B cell (primary cell): ENCODE measurements at regions not wholly inside any gene's neighbourhood (a gene's known extent, or its start where the extent isn't known, plus 50 kb on each side); places are given as distances from the start of the nearest gene placed in this dataset.

ENCODE experiments used
- ATAC-seq: fragments of 200-7000 bp; cut with Tn5 transposase; one replicate; pipeline ENCODE4 v1.10.0; 2021; ENCODE audit warnings: low read depth, mild to moderate bottlenecking, moderate number of reproducible peaks, moderate library complexity
- CTCF ChIA-PET: fragments of 350-600 bp; sonication (Branson Sonifier 250); formaldehyde crosslinking; loops from one replicate; lab custom pipeline; 2021; ENCODE audit warnings: antibody characterized with exemption, inconsistent platforms; lab: Charles Lee
- POLR2A ChIA-PET: fragments of 350-600 bp; sonication (Branson Sonifier 250); formaldehyde crosslinking; loops from one replicate; lab custom pipeline; 2021; ENCODE audit warnings: antibody characterized with exemption; lab: Charles Lee
- DNase-seq: peaks from one replicate; pipeline ENCODE4 v3.0.0; 2013
- H2AFZ ChIP-seq: 2 replicates; pipeline ENCODE4 v1.6.1; 2012; ENCODE audit warnings: mild to moderate bottlenecking, low read depth, low read length; ENCODE audit not compliant: insufficient read depth, poor library complexity, severe bottlenecking
- H3K27ac ChIP-seq, 2 donors: 1 replicate in 1 of 2; 2 replicates in 1 of 2; pipeline ENCODE4 v1.5.1; 2012 to 2013; ENCODE audit warnings: low read length in 2 of 2, mild to moderate bottlenecking in 2 of 2, moderate library complexity in 1 of 2
- H3K27me3 ChIP-seq, 4 experiments: fragments of 200-600 bp in 1 of 4; sonication (generic) in 1 of 4; replicated peaks in 1 of 4; 1 replicate in 2 of 4; 2 replicates in 2 of 4; pipeline versions ENCODE4 v1.6.1 to v1.7.0; 2013 to 2016; ENCODE audit warnings: low read length in 3 of 4, mild to moderate bottlenecking in 2 of 4, mixed read lengths in 1 of 4, moderate library complexity in 1 of 4; ENCODE audit not compliant: insufficient read depth in 4 of 4, control insufficient read depth in 3 of 4; ENCODE audit errors: control extremely low read depth in 1 of 4
- H3K36me3 ChIP-seq, 2 experiments: replicated peaks in 1 of 2; 1 replicate in 1 of 2; 2 replicates in 1 of 2; pipeline versions ENCODE4 v1.6.1 to v1.7.1; 2013; ENCODE audit warnings: low read length in 1 of 2; ENCODE audit not compliant: insufficient read depth in 2 of 2, control insufficient read depth in 1 of 2; ENCODE audit errors: control extremely low read depth in 1 of 2, extremely low read depth in 1 of 2
- H3K4me1 ChIP-seq, 2 donors: fragments of 200-600 bp in 1 of 2; sonication (generic) in 1 of 2; 1 replicate in 1 of 2; 2 replicates in 1 of 2; pipeline versions ENCODE4 v1.5.1 to v1.6.1; 2013 to 2017; ENCODE audit warnings: low read length in 2 of 2; ENCODE audit not compliant: control insufficient read depth in 2 of 2, insufficient read depth in 2 of 2
- H3K4me2 ChIP-seq: replicated peaks from 2 replicates; pipeline ENCODE3; 2012; ENCODE audit warnings: mild to moderate bottlenecking, low read depth, low read length; ENCODE audit not compliant: poor library complexity, severe bottlenecking
- H3K4me3 ChIP-seq, 5 experiments: fragments of 200-600 bp in 1 of 5; sonication (generic) in 1 of 5; 1 replicate in 3 of 5; 2 replicates in 2 of 5; pipeline versions ENCODE4 v1.5.1 to v1.7.0; 2011 to 2016; ENCODE audit warnings: low read length in 4 of 5, mild to moderate bottlenecking in 4 of 5, low read depth in 2 of 5, control low read depth in 1 of 5, moderate library complexity in 1 of 5; ENCODE audit not compliant: insufficient read depth in 1 of 5; ENCODE audit errors: control extremely low read depth in 1 of 5, extremely low read depth in 1 of 5
- H3K79me2 ChIP-seq: fragments of 200-600 bp; sonication (generic); one replicate; pipeline ENCODE4 v1.6.0; 2016; ENCODE audit warnings: low read length; ENCODE audit not compliant: control insufficient read depth, insufficient read depth
- H3K9ac ChIP-seq: fragments of 200-600 bp; sonication (generic); 2 replicates; pipeline ENCODE4 v1.6.1; 2017; ENCODE audit warnings: mild to moderate bottlenecking, low read length, moderate library complexity
- H3K9me3 ChIP-seq, 3 donors: one replicate each; pipeline versions ENCODE4 v1.6.1 to v1.7.1; 2013; ENCODE audit warnings: low read length in 2 of 3; ENCODE audit not compliant: control insufficient read depth in 2 of 3, insufficient read depth in 1 of 3; ENCODE audit errors: control extremely low read depth in 1 of 3
- H4K20me1 ChIP-seq: 2 replicates; pipeline ENCODE4 v1.6.0; 2012; ENCODE audit warnings: mild to moderate bottlenecking, low read length; ENCODE audit not compliant: insufficient read depth, control insufficient read depth, poor library complexity, severe bottlenecking
- H3K27ac Mint-ChIP-seq: one replicate; pipeline ENCODE4 v1.8.0; 2021; ENCODE audit warnings: mixed read lengths
- H3K27me3 Mint-ChIP-seq: one replicate; pipeline ENCODE4 v1.8.0; 2021; ENCODE audit warnings: mixed read lengths
- H3K4me1 Mint-ChIP-seq: one replicate; pipeline ENCODE4 v1.8.0; 2021; ENCODE audit warnings: mixed read lengths
- H3K4me3 Mint-ChIP-seq: one replicate; pipeline ENCODE4 v1.8.0; 2021; ENCODE audit warnings: mixed read lengths
- H3K9me3 Mint-ChIP-seq: one replicate; pipeline ENCODE4 v1.8.0; 2022; ENCODE audit warnings: mixed read lengths; ENCODE audit not compliant: insufficient read depth
- CTCF ChIP-seq: fragments of 200-600 bp; IDR thresholded peaks from one replicate; pipeline ENCODE4 v1.8.0; 2022; ENCODE audit warnings: antibody characterized with exemption, mild to moderate bottlenecking
- EZH2 ChIP-seq: IDR thresholded peaks from 2 replicates; pipeline ENCODE4 v1.6.1; 2012; ENCODE audit warnings: borderline replicate concordance, low read depth, mild to moderate bottlenecking, moderate library complexity, low read length; ENCODE audit not compliant: insufficient read depth, poor library complexity, severe bottlenecking
- WGBS: methylation state at CpG from one replicate; pipeline ENCODE4 v1.1.5; 2013; ENCODE audit warnings: missing lambda C conversion rate; ENCODE audit not compliant: insufficient coverage; 5-methylcytosine and 5-hydroxymethylcytosine counted together
- intact Hi-C: fragments of 100-400 bp; cut with micrococcal nuclease; formaldehyde crosslinking; loops from one replicate; pipeline ENCODE4 v1.10.0; 2022

GRCh38 chr4:132169660-132170059 is 979.4 kb upstream of the PCDH10 start:
- no peaks in the 10 kb centered on the region for H3K4me1 ChIP-seq
- CTCF ChIA-PET = no interaction called here
- H4K20me1 ChIP-seq = no peaks in the 10 kb centered on the region
- H3K9me3 Mint-ChIP-seq = peaks cover 5% of the 10 kb centered on the region
- H3K27ac ChIP-seq = no peak overlapping the region
- no peak overlapping the region for H3K27ac Mint-ChIP-seq
- no peak for TF ChIP-seq CTCF
- no peak for TF ChIP-seq EZH2
- no peak overlapping the region for H3K4me2 ChIP-seq
- H3K4me1 Mint-ChIP-seq = no peaks in the 10 kb centered on the region
- ATAC-seq (no peak), DNase-seq (no peak)
- no peaks in the 10 kb centered on the region for H3K27me3 ChIP-seq
- POLR2A ChIA-PET = no interaction called here
- H3K36me3 ChIP-seq = no peaks in the 10 kb centered on the region
- intact Hi-C loops = no loop called here
- H3K27me3 Mint-ChIP-seq = no peaks in the 10 kb centered on the region
- H3K9me3 ChIP-seq = peaks cover 0 to 14% (median 0%) of the 10 kb centered on the region in 3 donors
- no peak overlapping the region for H3K9ac ChIP-seq
- no peak overlapping the region for H3K4me3 ChIP-seq
- H2AFZ ChIP-seq = no peak overlapping the region
- no peaks in the 10 kb centered on the region for H3K79me2 ChIP-seq
- WGBS = 88% methylated on average over 5 of the region's 5 CpGs
- no peak overlapping the region for H3K4me3 Mint-ChIP-seq

- Mint-ChIP-seq H3K27ac (no peak overlapping the region), H3K4me3 (no peak overlapping the region), H3K9me3 (no peaks in the 10 kb centered on the region), H3K27me3 (no peaks in the 10 kb centered on the region), H3K4me1 (no peaks in the 10 kb centered on the region)
- no peak overlapping the region for H3K4me3 ChIP-seq
- POLR2A ChIA-PET = no interaction called here
- no peaks in the 10 kb centered on the region for H3K27me3 ChIP-seq
- no peak overlapping the region for H3K27ac ChIP-seq
- H3K36me3 ChIP-seq = no peaks in the 10 kb centered on the region
- no CpG with 5 or more reads among the region's 2 CpGs for WGBS
- no peaks in the 10 kb centered on the region for H4K20me1 ChIP-seq
- DNase-seq (no peak), ATAC-seq (no peak)
- no peak overlapping the region for H3K4me2 ChIP-seq
- TF ChIP-seq EZH2 = no peak
- no peak for TF ChIP-seq CTCF
- no peaks in the 10 kb centered on the region for H3K79me2 ChIP-seq
- intact Hi-C loops = no loop called here
- CTCF ChIA-PET = no interaction called here
- H3K9ac ChIP-seq = no peak overlapping the region
- no peaks in the 10 kb centered on the region for H3K4me1 ChIP-seq
- peaks cover 0 to 6% (median 3%) of the 10 kb centered on the region in 3 donors for H3K9me3 ChIP-seq
- no peak overlapping the region for H2AFZ ChIP-seq
These were observed 969.1 kb upstream of the PCDH10 start for GRCh38 chr4:132180020-132180427.
